OCI-LY3 (cell line): ENCODE measurements at regions not wholly inside any gene's neighbourhood (a gene's known extent, or its start where the extent isn't known, plus 50 kb on each side); places are given as distances from the start of the nearest gene placed in this dataset.

ENCODE experiments used
- H2AFZ ChIP-seq: fragments of 200-600, 300-600 bp; shearing (Covaris generic); 2 replicates; pipeline ENCODE4 v1.6.0; 2014; ENCODE audit warnings: antibody characterized with exemption, low read depth, low read length
- H3K27ac ChIP-seq: fragments of 200-600, 300-600 bp; sonication (generic); 2 replicates; pipeline ENCODE4 v1.5.1; 2014; ENCODE audit warnings: mild to moderate bottlenecking, low read length, moderate library complexity, mixed read lengths
- H3K27me3 ChIP-seq: fragments of 200-600, 300-600 bp; sonication (generic); 2 replicates; pipeline ENCODE4 v1.6.1; 2014; ENCODE audit warnings: low read depth, low read length, mixed read lengths
- H3K36me3 ChIP-seq: fragments of 200-600, 300-600 bp; sonication (generic); replicated peaks from 2 replicates; pipeline ENCODE3; 2014; ENCODE audit warnings: low read depth, low read length, mixed read lengths
- H3K4me1 ChIP-seq: fragments of 300-600, 200-600 bp; sonication (generic); 2 replicates; pipeline ENCODE4 v1.6.1; 2014; ENCODE audit warnings: low read length, mixed read lengths
- H3K4me2 ChIP-seq: fragments of 200-600, 300-600 bp; sonication (generic); 2 replicates; pipeline ENCODE4 v1.6.1; 2014; ENCODE audit warnings: low read length, mixed read lengths
- H3K4me3 ChIP-seq: fragments of 300-600, 200-600 bp; sonication (generic); 2 replicates; pipeline ENCODE4 v1.5.1; 2014; ENCODE audit warnings: antibody characterized with exemption, mild to moderate bottlenecking, low read length, moderate library complexity
- H3K79me2 ChIP-seq: fragments of 300-600, 200-600 bp; shearing (Covaris generic); 2 replicates; pipeline ENCODE4 v1.6.1; 2014; ENCODE audit warnings: mild to moderate bottlenecking, low read length, mixed read lengths
- H3K9ac ChIP-seq: fragments of 300-600, 200-600 bp; shearing (Covaris generic); 2 replicates; pipeline ENCODE4 v1.6.0; 2014; ENCODE audit warnings: mild to moderate bottlenecking, low read length, moderate library complexity
- H3K9me3 ChIP-seq: fragments of 200-600, 300-600 bp; shearing (Covaris generic); 2 replicates; pipeline ENCODE4 v1.6.1; 2014; ENCODE audit warnings: low read length, mixed read lengths; ENCODE audit not compliant: insufficient read depth
- H4K20me1 ChIP-seq: fragments of 200-600, 300-600 bp; sonication (generic); 2 replicates; pipeline ENCODE4 v1.6.1; 2016; ENCODE audit warnings: low read length, mixed read lengths; ENCODE audit not compliant: insufficient read depth
- CTCF ChIP-seq: fragments of 200-600, 300-600 bp; sonication (generic); IDR thresholded peaks from 2 replicates; pipeline ENCODE4 v1.5.1; 2014; ENCODE audit warnings: antibody characterized with exemption, low read length, low read depth
- EZH2phosphoT487 ChIP-seq: fragments of 200-600 bp; shearing (Covaris generic); IDR thresholded peaks from 2 replicates; pipeline ENCODE4 v1.6.1; 2018; ENCODE audit warnings: antibody characterized with exemption, mixed run types, low read depth

- no peaks in the 10 kb centered on the region for H3K36me3 ChIP-seq
- no peak overlapping the region for H3K4me3 ChIP-seq
- TF ChIP-seq EZH2phosphoT487 (no peak), CTCF (no peak)
- H3K79me2 ChIP-seq = no peaks in the 10 kb centered on the region
- no peak overlapping the region for H3K4me2 ChIP-seq
- no peaks in the 10 kb centered on the region for H3K4me1 ChIP-seq
- H4K20me1 ChIP-seq = no peaks in the 10 kb centered on the region
- H3K9me3 ChIP-seq = no peaks in the 10 kb centered on the region
- H3K27me3 ChIP-seq = no peaks in the 10 kb centered on the region
- no peak overlapping the region for H3K9ac ChIP-seq
- no peak overlapping the region for H2AFZ ChIP-seq
- H3K27ac ChIP-seq = no peak overlapping the region
Measured at GRCh38 chr17:62160816-62161215, 95.7 kb upstream of the MED13 start.

- Histone ChIP-seq H3K27ac (no peak overlapping the region), H2AFZ (no peak overlapping the region), H3K4me3 (no peak overlapping the region), H3K36me3 (no peaks in the 10 kb centered on the region), H3K79me2 (no peaks in the 10 kb centered on the region), H3K4me2 (no peak overlapping the region), H4K20me1 (no peaks in the 10 kb centered on the region), H3K9ac (no peak overlapping the region), H3K9me3 (no peaks in the 10 kb centered on the region), H3K4me1 (no peaks in the 10 kb centered on the region), H3K27me3 (no peaks in the 10 kb centered on the region)
- no peak for TF ChIP-seq CTCF
- no peak for TF ChIP-seq EZH2phosphoT487
Measured at GRCh38 chr17:62159994-62160393, 94.9 kb upstream of the MED13 start.

- no peak overlapping the region for H3K27ac ChIP-seq
- no peaks in the 10 kb centered on the region for H3K9me3 ChIP-seq
- no peak for TF ChIP-seq CTCF
- no peak for TF ChIP-seq EZH2phosphoT487
- no peak overlapping the region for H3K4me2 ChIP-seq
- no peaks in the 10 kb centered on the region for H3K4me1 ChIP-seq
- no peaks in the 10 kb centered on the region for H3K79me2 ChIP-seq
- H2AFZ ChIP-seq = no peak overlapping the region
- no peak overlapping the region for H3K4me3 ChIP-seq
- no peaks in the 10 kb centered on the region for H3K36me3 ChIP-seq
- no peak overlapping the region for H3K9ac ChIP-seq
- H3K27me3 ChIP-seq = no peaks in the 10 kb centered on the region
- no peaks in the 10 kb centered on the region for H4K20me1 ChIP-seq
Measured at GRCh38 chr17:62156949-62157348, 91.9 kb upstream of the MED13 start.

GRCh38 chr17:62154909-62155308 lies 89.8 kb upstream of the MED13 start:
- no peak overlapping the region for H3K4me3 ChIP-seq

More at GRCh38 chr17:62154909-62155308, 89.8 kb upstream of the MED13 start:
- TF ChIP-seq EZH2phosphoT487 (no peak), CTCF (no peak)
- no peak overlapping the region for H3K9ac ChIP-seq
- H3K27ac ChIP-seq = no peak overlapping the region
- H3K9me3 ChIP-seq = no peaks in the 10 kb centered on the region
- H4K20me1 ChIP-seq = no peaks in the 10 kb centered on the region
- no peak overlapping the region for H3K4me2 ChIP-seq
- H3K27me3 ChIP-seq = no peaks in the 10 kb centered on the region
- H2AFZ ChIP-seq = no peak overlapping the region
- H3K79me2 ChIP-seq = no peaks in the 10 kb centered on the region
- no peaks in the 10 kb centered on the region for H3K36me3 ChIP-seq
- no peaks in the 10 kb centered on the region for H3K4me1 ChIP-seq
